SKM-1 (cell line): ENCODE measurements at regions not wholly inside any gene's neighbourhood (a gene's known extent, or its start where the extent isn't known, plus 50 kb on each side); places are given as distances from the start of the nearest gene placed in this dataset.
A peak's percentile ranks its signal among the peaks of the same experiment; 100 is the strongest.

Experiments
- DNase-seq: peaks from one replicate; lab custom pipeline; 2025; ENCODE audit not compliant: unreplicated experiment; lab: John Stamatoyannopoulos, UW

DNA sequence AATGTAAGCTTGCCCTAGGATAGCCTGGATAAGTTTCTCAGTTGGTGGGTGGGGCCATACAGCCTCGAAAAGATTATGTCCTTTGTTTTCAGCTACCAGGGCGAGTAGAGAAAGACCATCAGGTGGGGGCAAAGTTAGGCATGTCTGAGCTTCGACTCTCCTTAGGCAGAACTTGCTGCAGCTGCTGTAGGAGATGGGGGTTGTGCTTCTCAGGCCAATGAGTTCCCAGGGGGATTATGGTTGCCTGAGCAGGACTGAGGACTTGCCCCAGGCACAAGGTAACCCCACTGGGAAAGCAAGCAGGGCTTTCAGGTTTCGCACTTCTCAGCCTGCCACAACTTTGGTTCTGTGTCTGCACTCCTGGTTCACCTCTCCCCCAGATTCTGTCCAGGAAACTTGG, 173.4 kb upstream of the SESN3 start:
- no peak for DNase-seq

DNA sequence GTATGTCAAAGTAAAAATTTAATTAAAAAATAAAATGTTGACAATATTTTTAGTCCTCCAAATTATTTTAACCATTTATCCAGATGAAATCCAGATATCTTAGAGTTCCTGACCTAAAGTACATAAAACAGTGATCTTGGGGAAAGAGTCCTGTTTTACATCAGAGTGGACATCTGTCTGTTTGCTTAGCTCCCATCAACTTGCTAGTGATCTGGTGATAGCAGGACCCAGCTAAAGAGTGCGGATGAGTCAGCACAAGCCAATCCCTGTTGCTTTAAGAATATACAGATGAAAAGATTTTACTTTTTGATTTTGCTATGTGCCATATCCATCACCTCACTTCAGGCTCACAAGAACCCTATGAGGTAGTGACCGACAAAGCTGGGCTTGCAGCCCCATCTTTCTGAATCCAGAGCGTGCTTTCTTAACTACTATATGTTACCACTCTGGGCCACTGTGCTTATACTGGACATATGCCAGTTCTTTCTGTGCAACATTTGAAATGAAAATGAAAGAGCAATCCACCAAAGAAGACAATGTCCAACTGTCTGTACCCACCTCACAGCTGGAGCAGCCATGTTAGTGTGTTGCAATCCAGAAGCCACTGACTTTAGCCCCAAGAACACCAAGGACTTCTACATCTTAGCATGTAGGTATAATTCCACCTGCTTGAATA, 167.6 kb upstream of the SESN3 start:
- DNase-seq: no peak

DNA sequence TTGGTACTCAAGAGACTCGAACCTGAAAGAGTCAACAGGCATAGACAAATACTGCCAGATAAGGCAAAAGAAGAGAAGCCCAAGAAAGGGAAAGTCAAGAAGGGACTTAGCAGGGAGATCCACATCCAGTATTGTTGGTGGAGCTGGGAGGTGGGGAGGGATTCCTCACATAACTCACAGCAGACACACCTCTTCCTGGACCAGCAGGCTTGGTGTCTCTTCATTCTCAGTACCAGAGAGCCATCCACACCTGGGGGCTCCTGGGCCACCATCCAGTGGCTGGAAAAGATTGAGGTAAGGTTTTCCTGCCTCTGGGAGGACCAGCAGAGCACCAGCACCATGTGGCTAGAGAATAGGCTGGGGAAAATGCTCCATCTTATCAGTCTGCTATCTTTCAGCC, 161.6 kb upstream of the SESN3 start:
- no peak for DNase-seq

DNA sequence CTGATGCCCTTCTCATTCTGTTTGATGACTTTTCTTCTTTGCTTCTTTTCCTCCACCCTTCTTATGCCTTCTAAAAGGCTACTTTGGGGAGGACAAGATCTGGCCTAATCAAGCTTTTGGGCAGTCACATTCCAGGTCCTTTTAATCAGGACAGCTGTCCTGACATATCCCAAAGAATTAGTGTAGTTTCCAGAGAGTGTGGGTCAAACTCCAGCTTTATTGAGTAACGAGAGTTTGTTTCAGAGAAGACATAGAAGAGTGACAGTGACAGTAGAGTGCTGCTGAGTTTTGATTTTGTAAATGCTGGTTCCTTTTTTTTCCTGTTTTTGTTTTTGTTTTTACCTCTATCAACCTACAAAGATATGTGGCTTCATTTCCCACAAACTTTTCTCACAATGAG, 158.4 kb upstream of the SESN3 start:
- no peak for DNase-seq

DNA sequence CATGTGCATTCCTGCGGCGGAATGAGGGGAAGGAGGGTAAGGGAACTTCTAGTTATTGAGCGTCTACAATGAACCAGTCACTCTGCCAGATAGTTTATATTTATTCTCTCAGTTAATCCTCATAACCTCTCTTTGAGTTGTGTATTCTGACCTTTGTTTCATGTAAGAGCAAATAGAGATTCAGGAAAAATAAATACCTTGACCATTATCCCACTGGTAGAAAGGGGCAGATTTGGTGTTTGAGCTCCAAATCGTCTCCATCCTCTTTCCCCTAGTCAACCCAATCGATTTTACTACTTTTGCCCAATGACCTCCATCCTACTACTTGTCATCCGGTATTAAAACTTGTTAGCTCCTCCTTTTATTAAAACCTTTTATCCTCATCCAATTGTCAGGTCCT, 157.1 kb upstream of the SESN3 start:
- DNase-seq: no peak

DNA sequence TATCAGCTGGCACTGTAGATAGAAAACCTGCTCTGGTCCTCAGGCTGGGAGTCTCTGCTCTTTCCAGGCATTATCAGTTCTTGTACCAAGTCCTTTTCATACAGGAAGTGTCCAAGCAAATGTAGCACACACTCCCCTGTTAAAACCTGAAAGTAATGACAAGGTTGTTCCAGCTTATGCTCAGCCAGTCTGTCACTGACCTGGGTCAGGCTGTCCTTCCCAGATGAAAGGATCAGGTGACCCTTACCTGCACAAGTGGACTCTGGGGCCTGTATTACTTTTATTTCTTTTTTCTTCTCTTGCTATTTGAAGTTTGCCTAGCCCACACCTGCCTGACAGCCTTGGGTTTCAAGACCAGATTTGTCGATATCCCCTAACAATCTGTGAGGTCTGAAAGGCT, 156.3 kb upstream of the SESN3 start:
- no peak for DNase-seq

DNA sequence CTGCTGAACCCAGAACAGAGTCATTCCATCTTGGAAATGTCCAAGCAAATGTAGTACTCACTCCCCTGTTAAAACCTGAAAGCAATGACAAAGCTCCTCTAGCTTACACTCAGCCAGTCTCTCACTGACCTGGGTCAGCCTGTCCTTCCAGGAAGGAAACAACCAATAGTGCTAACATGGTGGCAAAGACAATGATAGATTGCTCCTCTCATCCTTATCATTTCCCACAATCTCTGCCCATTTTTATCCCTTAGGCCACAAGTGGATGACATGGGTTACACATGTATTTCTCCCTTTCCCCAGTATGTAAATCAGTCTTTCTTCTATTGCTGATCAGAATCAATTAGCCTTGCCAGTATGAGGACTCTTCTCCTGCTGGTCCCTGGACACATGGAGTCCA, 154.6 kb upstream of the SESN3 start:
- DNase-seq: no peak

DNA sequence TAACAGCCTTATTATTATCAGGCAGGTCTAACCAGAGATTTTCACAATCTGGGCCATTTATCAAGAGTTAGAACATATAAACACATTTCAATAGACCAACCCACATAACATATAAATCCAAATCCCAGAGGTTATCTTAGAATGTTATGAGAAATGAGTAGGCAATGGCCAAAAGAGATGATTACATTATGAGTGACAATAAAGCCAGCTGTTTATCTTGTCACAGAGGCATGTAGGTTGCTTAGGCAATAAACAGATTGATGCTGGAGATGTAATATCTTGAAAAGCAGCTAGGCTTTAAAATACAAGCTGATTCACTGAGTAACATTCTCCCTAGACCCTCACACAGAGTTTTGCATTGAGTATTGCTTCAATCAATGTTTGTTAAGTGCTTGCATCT, 148.5 kb upstream of the SESN3 start:
- no peak for DNase-seq

DNA sequence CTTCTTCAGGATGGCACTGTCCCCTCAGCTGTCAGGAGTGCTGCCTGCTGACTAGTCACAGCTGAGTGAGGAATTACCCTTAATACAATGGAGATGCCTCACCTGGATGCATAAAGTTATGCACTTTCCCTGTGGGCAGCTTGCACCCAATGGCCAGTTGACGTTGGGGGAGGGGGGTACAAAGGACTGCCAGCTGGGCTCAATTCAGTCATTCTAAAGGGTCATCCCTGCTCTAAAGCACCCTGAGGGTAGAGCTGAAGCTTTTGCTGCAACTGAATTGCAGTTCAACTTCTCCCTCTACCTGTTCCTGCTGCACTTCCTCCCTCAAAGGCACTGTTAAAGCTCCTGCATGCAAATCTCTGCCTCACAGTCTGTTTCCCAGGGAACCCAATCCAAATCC, 147.8 kb upstream of the SESN3 start:
- no peak for DNase-seq

DNA sequence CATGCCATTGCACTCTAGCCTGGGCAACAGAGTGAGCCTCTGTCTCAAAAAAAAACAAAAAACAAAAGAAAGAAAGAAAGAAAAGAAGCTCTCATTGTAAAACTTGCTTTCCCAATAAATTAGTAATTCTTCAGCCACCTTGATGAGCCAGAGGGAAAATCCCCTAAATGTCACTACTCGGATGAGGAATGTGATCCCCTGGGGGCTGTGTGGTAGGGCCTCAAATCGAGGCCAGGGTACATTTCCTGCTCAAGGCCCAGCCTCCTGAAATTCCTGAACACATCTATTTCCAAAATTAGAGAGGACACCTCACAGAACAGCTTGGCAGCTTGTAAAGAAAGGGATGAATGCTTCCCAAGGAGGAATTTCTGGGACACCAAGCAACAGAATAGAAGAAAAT, 147.1 kb upstream of the SESN3 start:
- DNase-seq: no peak

DNA sequence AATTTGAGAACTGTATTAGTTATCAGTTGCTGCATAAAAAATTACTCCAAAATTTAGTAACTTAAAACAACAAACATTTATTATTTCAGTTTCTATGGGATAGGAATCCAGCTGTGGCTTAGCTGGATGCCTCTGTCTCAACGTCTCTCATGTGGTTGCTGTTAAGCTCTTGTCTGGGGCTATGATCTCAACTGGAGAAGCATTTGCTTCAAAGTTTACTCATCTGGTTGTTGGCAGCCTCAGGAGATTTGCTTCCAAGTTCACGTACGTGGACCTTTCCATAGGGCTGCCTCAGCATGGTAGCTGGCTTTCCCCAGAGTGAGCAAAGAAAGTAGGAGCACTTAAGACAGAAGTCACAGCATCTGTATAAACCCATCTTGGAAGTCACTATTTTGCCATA, 144.9 kb upstream of the SESN3 start:
- DNase-seq: no peak

DNA sequence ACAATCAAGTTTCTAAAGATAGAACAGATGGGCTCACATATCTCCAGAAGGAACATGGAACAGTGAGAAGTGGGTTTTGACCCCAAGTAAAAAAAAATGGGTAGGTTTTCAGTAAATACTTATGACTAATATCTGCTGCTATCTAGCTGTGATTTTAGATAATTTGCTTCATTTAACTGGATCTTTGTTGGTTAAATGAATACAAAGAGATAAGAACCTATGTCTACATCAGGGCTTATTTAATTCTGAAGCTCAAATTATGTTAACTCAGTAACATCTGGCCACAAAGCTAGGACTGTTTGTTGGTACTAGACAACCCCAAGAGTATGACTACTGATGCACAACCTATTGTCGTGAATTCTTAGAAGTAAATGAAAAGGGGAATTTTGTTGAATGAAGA, 144.4 kb upstream of the SESN3 start:
- DNase-seq: no peak

DNA sequence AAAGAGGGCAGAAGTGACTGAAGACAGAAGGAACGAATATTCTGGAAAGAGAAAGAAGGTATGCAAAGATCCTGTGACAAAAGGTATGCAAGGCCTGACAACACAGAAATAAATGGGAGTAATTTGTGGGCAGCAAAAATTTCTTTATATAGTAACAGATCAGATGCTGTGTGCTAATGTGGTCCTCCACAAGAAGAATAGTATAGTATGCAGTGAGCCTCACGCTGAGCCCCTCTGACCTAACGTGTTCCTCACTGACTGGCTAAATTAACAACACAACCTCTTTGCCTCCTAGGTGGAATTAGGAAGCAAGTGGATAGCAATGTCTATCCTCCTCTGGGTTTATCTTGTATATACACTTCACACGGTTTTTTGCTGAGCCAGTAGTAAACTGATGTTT, 143.1 kb upstream of the SESN3 start:
- DNase-seq: no peak

DNA sequence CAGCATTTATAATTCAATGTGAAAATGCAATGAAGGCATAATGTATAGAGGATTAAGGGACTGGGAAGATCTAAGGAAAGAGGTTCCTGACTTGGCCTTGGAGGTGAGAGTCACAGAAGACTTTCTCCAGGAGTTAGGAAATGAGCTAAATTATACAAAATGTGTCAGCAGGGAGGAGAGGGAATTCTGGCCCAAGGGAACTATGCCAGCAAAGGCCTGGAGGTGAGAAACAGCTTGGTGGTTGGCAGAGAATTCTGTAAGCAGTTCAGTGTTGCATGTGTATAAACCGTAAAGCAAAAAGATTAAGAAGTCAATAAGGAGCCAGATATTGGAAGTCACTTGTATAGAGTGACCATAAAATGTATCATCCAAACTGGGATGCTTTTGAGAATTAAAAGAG, 142.2 kb upstream of the SESN3 start:
- DNase-seq: no peak

DNA sequence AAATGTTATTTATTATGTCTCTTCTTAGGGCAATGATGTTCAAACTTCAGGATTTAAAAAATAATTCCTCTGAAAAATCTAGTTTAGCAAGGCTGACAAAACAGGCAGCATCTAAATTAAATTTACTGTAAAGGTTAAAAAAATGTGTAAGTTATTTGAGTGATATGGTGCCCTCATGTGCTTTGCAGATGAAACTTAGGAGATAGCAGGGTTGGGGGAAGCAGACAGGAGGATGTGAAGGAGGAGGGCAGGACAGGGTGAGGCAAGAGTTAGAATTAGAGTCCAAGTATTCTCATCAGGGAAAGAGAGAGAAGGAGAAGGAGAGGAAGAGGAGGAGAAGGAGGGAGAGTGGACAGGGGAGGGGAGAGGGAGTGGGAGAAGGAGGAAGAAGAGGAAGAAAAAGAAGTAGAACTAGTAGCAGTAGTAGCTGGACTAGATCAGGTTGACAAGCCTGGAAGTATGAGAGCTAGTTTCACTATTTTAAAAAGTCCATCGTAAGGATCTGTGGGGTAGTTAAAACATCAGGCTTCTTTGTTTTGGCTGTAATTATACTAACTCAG, 141.2 kb upstream of the SESN3 start:
- DNase-seq: no peak

DNA sequence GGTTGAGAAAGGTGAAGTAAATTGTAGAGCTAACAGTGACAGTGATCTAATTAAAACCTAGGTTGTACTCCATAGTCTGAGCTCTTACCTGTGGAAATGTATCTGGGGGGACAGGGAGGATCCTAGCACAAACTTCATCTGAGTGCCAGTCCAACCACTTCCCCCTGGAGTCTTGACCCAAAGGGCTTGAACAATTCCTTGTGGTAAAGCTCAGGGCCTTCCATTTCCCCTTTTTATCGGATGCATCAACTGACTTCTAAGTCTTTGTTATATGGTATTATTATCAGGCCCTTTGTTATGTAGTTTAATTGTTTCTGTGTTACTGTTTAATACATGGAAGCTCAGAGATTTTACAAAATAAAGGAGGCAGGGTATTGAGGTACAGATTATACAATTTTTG, 140.2 kb upstream of the SESN3 start:
- peak; percentile 79 for DNase-seq

DNA sequence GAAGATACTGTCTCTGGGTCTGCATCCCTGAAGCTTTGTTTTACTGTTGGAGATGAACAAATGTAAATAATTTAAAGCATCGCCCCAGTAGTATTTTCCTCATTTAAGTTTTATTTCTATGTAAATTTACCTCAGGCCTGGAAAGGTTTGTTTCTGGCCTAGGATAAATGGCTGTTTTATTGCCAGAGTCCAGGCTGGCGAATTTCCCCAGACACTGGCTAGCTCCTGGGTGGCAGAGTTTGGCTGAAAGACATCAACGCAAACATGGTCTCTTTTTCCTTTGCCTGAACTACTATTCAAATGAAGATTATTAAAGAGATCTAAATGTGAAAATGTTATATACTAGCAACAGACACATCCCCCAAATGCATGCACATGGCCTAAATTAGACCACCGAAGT, 136.7 kb upstream of the SESN3 start:
- no peak for DNase-seq

DNA sequence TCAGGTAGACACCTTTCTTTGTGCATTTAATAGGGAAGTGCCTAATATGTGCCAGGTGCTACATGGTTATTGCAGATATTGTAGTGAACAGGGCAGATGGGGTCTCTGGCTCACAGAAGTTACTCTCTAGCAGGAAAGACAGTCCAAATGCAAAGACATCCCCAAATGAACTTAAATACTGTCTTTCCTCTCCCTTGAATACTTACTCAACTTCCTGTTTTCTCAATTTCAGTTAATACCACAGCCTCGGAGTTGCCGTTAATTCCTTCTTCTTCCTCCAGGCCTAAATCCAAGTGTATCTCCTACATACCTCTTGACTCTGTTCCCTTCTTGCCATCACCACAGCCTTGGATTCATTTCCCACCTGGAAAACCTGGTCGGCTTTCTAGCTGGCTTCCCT, 134.3 kb upstream of the SESN3 start:
- DNase-seq: peak; percentile 87

DNA sequence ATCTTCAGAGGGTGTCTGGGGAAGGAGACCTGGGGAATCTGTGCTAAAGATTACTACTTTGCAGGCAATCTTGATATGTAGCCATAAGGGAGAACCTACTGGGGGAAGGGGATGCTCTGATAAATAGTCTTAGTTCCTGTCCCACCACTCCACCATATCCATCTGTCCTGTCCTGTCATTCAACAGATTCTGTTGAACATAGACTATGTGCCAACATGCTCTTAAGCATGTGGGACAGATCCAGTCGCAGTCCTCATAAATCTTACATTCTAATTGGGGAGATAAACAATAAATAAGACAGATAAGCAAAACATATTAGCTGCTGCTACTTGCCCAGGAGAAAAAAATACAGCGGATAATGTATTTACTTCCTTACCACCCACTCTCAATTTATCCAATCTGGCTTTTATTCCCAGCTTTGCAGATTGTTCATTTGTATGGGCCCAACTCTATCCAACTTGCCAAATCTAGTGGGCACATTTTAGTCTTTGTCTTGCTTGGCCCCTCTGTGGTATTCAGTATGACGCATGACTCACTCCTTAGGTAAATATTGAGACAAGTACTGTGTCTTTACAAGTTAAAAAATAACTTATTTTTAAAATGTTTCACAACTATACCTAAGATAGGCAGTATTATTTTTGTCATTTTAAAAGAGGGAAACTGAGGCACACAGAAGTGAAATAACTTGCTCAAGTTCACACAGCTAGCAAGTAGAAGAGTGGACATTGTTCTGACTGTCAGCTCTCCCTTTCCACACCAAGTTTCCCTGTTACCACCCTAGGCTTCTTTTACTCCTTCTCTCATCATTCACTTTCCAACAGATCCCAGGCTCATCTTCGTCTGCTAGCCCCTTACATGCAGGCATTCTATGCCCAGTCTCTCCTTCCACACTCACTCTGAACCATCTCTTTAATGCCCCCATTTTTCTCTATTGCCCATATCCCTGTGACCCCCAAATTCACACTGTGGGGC, 133.6 kb upstream of the SESN3 start:
- no peak for DNase-seq

DNA sequence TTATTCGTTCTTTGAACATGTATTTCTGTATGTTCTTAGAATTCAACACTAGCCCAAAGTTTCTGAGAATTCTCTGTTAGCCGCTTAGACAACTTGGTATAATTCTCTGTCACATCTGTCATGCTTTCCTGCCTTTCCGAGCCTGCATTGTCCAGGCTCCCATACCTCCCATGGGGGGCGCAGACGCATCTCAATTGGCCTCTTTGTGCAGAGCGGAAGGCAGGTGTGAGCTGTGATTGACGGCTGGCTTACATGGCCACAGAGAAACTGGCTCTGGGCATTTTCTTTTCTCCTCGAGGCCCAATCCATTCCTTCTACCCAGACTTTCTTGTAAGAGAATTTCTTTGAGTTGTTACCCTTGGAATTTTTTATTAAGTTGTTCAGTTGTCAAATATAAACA, 132.7 kb upstream of the SESN3 start:
- DNase-seq: no peak

DNA sequence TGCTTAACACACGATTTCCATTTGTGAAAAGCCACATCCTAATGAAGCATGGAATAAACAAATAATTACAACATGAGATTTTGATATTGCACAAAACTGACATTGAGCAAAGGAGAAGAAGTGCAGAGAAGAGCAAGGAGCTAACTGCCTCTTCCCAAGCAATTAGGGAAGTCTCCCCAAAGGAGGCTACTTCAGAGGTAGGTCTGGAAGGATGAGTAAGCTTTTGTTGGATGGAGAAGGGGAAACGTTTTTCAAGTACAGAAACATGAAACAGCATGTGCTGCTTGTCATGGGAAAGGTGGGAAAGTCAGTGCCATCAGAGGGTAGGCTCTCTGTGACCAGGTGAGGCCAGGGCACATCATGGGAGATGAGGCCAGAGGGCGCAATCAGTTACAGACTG, 132.2 kb upstream of the SESN3 start:
- DNase-seq: peak; percentile 48

DNA sequence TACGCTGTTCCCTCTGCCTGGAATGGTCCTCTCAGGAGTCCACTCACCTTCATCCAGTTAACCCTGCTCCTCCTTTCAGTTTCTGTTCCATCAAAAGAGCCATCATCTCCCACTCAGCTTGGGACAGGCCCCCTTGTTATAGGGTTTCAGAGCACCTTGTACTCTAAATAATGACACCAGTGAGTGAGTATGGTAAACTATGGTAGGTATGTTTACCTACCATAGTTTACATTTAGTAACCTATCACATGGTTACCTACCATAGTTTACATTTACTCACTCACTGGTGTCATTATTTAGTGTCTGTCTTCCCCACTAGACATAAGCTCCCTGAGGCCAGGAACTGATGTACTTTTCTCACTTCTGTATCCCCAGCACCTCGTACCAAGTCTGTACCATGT, 130.2 kb upstream of the SESN3 start:
- DNase-seq: no peak
